ENCODE measurements at regions not wholly inside any gene's neighbourhood (a gene's known extent, or its start where the extent isn't known, plus 50 kb on each side); places are given as distances from the start of the nearest gene placed in this dataset.

DNA sequence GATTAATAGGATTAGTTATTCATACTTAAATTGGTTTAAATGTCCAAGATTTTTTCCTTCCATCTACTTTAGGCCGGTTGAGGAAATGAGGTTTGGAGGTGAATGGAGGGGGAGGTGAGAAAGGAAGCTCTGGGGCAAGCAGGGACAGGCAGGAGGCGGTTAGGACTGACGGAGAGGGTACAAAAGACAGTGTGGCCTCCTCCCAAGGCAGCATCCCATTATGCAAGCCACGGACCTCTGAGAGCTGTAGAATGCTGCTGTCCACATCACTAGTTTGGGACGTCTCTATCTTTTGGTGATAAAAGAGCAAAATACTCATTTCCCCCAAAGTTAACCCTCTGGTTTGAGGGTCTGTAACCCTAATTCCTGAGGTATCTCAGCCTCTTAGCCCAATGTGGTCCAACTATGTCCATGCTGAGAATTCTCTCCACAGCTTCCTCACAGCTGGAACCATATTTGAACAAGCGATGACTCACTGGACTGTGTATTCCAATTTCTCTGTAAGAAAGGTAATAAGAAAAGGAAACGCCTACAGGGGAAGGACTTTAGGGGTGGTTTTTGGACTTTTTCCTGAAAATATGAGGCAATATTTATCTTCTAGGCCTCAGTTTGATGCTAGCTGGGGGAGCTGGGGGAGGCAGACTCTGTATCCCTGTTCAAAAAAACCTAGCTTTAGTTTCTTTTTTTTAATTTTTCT, 172.2 kb downstream of the TFAP2B start:
- TF ChIP-seq POLR2A (IDR thresholded peaks at IDR 0.05) (no peak), CTCF (IDR thresholded peaks at IDR 0.05) (no peak)

Measured in heart left ventricle (tissue), 13 donors.